CD8-positive, alpha-beta memory T cell (primary cell): ENCODE measurements at regions not wholly inside any gene's neighbourhood (a gene's known extent, or its start where the extent isn't known, plus 50 kb on each side); places are given as distances from the start of the nearest gene placed in this dataset.
A peak's percentile ranks its signal among the peaks of the same experiment; 100 is the strongest.
"Not testable (repeated sequence)": the region's sequence is repeated elsewhere in the genome, so short reads cannot be mapped to it uniquely, and the experiment has no call there.

Experiments used
- CTCF ChIA-PET: fragments of 350-600 bp; sonication (Branson Sonifier 250); formaldehyde crosslinking; loops from one replicate; lab custom pipeline; 2021; ENCODE audit warnings: antibody characterized with exemption; lab: Charles Lee
- POLR2A ChIA-PET: fragments of 350-600 bp; sonication (Branson Sonifier 250); formaldehyde crosslinking; loops from one replicate; lab custom pipeline; 2021; ENCODE audit warnings: antibody characterized with exemption; lab: Charles Lee
- DNase-seq, 5 donors: peaks; one replicate each; pipeline versions ENCODE4 v3.0.0 to v3.0.0-alpha.2; 2020 to 2022; ENCODE audit warnings: mixed read lengths in 1 of 5
- H3K27ac ChIP-seq: one replicate; pipeline ENCODE4 v1.7.0; 2013; ENCODE audit warnings: low read depth, mild to moderate bottlenecking, low read length, moderate library complexity
- H3K27me3 ChIP-seq: 2 replicates; pipeline ENCODE4 v1.7.0; 2013; ENCODE audit warnings: low read length, mild to moderate bottlenecking; ENCODE audit not compliant: insufficient read depth, poor library complexity, severe bottlenecking
- H3K36me3 ChIP-seq: 2 replicates; pipeline ENCODE4 v1.7.0; 2013; ENCODE audit warnings: mild to moderate bottlenecking, low read length, moderate library complexity; ENCODE audit not compliant: insufficient read depth
- H3K4me1 ChIP-seq: 2 replicates; pipeline ENCODE4 v1.7.0; 2013; ENCODE audit warnings: mild to moderate bottlenecking, low read length, moderate library complexity; ENCODE audit not compliant: insufficient read depth
- H3K4me3 ChIP-seq: 2 replicates; pipeline ENCODE4 v1.7.0; 2013; ENCODE audit warnings: mild to moderate bottlenecking, low read length
- H3K9me3 ChIP-seq: 2 replicates; pipeline ENCODE4 v1.7.0; 2013; ENCODE audit warnings: mild to moderate bottlenecking, low read length
- H3K27ac Mint-ChIP-seq, 8 donors: one replicate each; pipeline ENCODE4 v1.8.0; 2020 to 2021; ENCODE audit warnings: mixed read lengths in 8 of 8, mild to moderate bottlenecking in 6 of 8, inconsistent platforms in 3 of 8, moderate library complexity in 3 of 8
- H3K27me3 Mint-ChIP-seq, 2 donors: one replicate each; pipeline ENCODE4 v1.8.0; 2020 to 2021; ENCODE audit warnings: mixed read lengths in 2 of 2, mild to moderate bottlenecking in 1 of 2, moderate library complexity in 1 of 2
- H3K36me3 Mint-ChIP-seq, 3 donors: one replicate each; pipeline ENCODE4 v1.8.0; 2020 to 2021; ENCODE audit warnings: mixed read lengths in 3 of 3, inconsistent platforms in 1 of 3, mild to moderate bottlenecking in 1 of 3
- H3K4me1 Mint-ChIP-seq, 3 donors: one replicate each; pipeline ENCODE4 v1.8.0; 2020 to 2021; ENCODE audit warnings: mixed read lengths in 3 of 3, inconsistent platforms in 1 of 3, mild to moderate bottlenecking in 1 of 3
- H3K4me3 Mint-ChIP-seq, 7 donors: one replicate each; pipeline ENCODE4 v1.8.0; 2020 to 2021; ENCODE audit warnings: mixed read lengths in 7 of 7, mild to moderate bottlenecking in 6 of 7, moderate library complexity in 4 of 7, inconsistent platforms in 2 of 7
- H3K9me3 Mint-ChIP-seq, 5 donors: one replicate each; pipeline ENCODE4 v1.8.0; 2020 to 2022; ENCODE audit warnings: mixed read lengths in 5 of 5, mild to moderate bottlenecking in 3 of 5, moderate library complexity in 2 of 5, inconsistent platforms in 1 of 5

DNA sequence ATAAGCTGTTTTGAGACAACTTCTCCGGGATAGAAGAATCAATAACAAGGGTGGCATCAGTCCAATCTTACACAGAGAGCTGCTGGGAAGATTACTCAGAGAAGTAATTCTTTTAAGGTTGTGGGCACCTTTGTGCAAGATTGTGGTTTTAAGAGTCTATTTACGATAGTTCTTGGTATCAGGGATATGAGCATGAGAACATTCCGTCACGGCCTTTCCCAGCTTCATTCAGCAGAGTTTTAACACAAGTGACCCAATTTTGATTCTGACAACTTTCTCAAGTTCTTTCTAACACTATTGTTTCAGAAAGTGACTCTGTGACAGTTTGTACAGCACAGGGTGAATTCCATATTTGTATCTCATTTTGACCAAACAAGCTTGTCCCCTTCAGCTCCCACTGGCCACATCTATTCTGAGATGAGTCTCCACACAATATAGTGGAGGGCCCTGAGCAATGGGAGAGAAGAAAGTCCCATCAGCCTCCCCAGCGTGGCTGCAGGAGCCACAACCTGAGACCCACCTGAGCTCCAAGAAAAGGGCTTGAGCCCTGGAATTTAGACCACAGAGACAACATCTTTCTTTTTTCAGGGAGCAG lies 869.2 kb downstream of the TMEM121 start:
- Mint-ChIP-seq H3K27me3 (peaks cover 15 to 28% of the 10 kb centered on the region in 2 donors), H3K27ac (peak overlapping the region in 7 of 8 donors; percentile 64 to 93 (median 84)), H3K9me3 (no peaks in the 10 kb centered on the region), H3K36me3 (no peaks in the 10 kb centered on the region), H3K4me3 (peak overlapping the region in 5 of 7 donors; percentile 10 to 66 (median 51)), H3K4me1 (peaks cover 34 to 45% (median 43%) of the 10 kb centered on the region in 3 donors)
- ChIA-PET CTCF (interaction anchor here (1.4 to 1.5 kb wide), 2 partner anchors 22 to 26 kb away, joined by 3 to 4 read pairs; no protein-coding TSS in a partner anchor), POLR2A (no interaction called here)
- Histone ChIP-seq H3K4me3 (no peak overlapping the region), H3K27me3 (no peaks in the 10 kb centered on the region), H3K27ac (no peak overlapping the region), H3K9me3 (no peaks in the 10 kb centered on the region), H3K36me3 (no peaks in the 10 kb centered on the region), H3K4me1 (peaks cover 22% of the 10 kb centered on the region)
- no peak for DNase-seq

DNA sequence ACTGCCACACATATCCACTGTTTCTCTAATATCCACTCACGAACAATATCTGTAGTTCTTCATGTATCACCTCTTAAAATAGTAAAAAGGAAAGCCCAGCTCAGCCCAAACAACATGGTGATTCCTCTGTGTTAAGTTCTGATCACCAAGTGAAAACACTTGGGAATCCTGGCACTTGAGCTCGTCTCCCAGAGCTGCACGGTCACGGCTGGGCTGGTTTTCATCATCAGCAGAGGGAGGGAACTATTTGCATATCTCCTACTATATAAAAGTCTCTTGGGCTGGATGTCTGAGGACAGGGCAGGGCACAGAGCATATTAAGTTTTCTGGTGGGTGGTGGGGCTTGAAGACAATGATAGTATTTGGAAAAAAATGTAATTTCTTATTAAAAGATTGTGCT lies 870.6 kb downstream of the TMEM121 start:
- Histone ChIP-seq H3K9me3 (no peaks in the 10 kb centered on the region), H3K36me3 (no peaks in the 10 kb centered on the region), H3K27ac (no peak overlapping the region), H3K27me3 (no peaks in the 10 kb centered on the region), H3K4me1 (peaks cover 22% of the 10 kb centered on the region), H3K4me3 (peak overlapping the region; percentile 15)
- Mint-ChIP-seq H3K4me1 (peaks cover 28 to 43% (median 41%) of the 10 kb centered on the region in 3 donors), H3K27ac (peak overlapping the region; percentile 10 to 88 (median 70)), H3K36me3 (no peaks in the 10 kb centered on the region), H3K27me3 (peaks cover 9 to 17% of the 10 kb centered on the region in 2 donors), H3K9me3 (no peaks in the 10 kb centered on the region), H3K4me3 (peak overlapping the region in 6 of 7 donors; percentile 7 to 74 (median 48))
- POLR2A ChIA-PET, result no interaction called here
- CTCF ChIA-PET, result no interaction called here
- no peak for DNase-seq

DNA sequence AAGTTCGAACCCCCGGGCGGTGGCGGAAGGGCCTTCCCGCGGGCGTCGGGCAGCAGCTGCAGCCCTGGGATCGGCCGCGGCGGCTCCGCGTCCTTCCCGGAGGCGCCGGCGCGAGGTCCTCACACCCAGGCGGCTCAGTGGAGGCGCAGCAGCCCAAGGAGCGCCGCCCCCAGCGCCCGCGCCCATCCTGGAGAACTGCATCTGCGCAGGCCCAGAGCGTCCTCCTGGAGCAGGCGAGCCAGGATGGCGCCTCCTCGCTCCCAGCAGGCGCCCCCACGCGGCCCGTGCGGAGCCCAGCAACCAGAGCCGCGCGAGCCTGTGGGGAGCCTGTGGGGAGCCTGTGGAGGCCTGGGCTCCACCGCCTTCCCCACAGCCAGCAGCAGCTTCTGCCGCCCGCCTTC lies 872.5 kb downstream of the TMEM121 start:
- H3K36me3 ChIP-seq, H3K27me3 Mint-ChIP-seq, H3K9me3 ChIP-seq, H3K36me3 Mint-ChIP-seq, POLR2A ChIA-PET, H3K27ac ChIP-seq, H3K27me3 ChIP-seq, H3K9me3 Mint-ChIP-seq, CTCF ChIA-PET, H3K4me3 ChIP-seq, H3K27ac Mint-ChIP-seq: not testable (repeated sequence)
- peak in 3 of 5 donors; percentile 34 to 56 (median 49) for DNase-seq
- H3K4me1 ChIP-seq, result peaks cover 22% of the 10 kb centered on the region
- Mint-ChIP-seq H3K4me1 (peaks cover 28 to 41% (median 39%) of the 10 kb centered on the region in 3 donors), H3K4me3 (peak overlapping the region in 6 of 7 donors; percentile 74 to 84 (median 79))

- H3K27me3 ChIP-seq, H3K4me3 Mint-ChIP-seq, H3K27ac Mint-ChIP-seq, H3K9me3 Mint-ChIP-seq, H3K27ac ChIP-seq, CTCF ChIA-PET, DNase-seq, POLR2A ChIA-PET, H3K4me1 ChIP-seq, H3K36me3 Mint-ChIP-seq, H3K27me3 Mint-ChIP-seq, H3K9me3 ChIP-seq, H3K4me3 ChIP-seq, H3K36me3 ChIP-seq: not testable (repeated sequence)
- H3K4me1 Mint-ChIP-seq, result peaks cover 16 to 22% (median 20%) of the 10 kb centered on the region in 3 donors
These were observed 874.9 kb downstream of the TMEM121 start for GRCh38 chr14:106401316-106401715.

DNA sequence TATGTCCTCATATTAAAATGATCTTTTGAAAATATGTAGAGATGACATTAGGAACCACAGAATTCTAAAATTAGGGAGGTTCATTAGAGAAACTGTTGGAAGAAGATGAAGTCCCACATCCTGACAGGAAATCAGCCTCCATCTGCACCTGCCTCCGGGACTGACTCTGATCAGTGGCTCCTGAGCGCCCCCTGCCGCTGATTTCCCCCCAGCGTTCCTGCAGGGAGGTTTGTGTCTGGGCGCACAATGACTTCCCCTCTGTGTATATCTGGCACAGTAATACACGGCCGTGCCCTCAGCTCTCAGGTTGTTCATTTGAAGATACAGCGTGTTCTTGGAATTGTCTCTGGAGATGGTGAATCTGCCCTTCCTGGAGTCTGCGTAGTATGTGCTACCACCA lies 883.8 kb downstream of the TMEM121 start:
- H3K4me3 ChIP-seq, H3K36me3 ChIP-seq, H3K27me3 ChIP-seq, H3K4me1 ChIP-seq, H3K27ac Mint-ChIP-seq, H3K4me3 Mint-ChIP-seq, H3K9me3 ChIP-seq, H3K4me1 Mint-ChIP-seq, DNase-seq, H3K9me3 Mint-ChIP-seq, H3K27me3 Mint-ChIP-seq, H3K27ac ChIP-seq, POLR2A ChIA-PET, H3K36me3 Mint-ChIP-seq: not testable (repeated sequence)
- CTCF ChIA-PET, result interaction anchor here (1.2 to 3.3 kb wide), 3 partner anchors 11 to 108 kb away, joined by 3 to 19 read pairs (median 4); no protein-coding TSS in a partner anchor

- H3K27ac ChIP-seq, result no peak overlapping the region
- H3K4me1 Mint-ChIP-seq, result peaks cover 0 to 6% (median 1%) of the 10 kb centered on the region in 3 donors
- H3K27me3 ChIP-seq, result no peaks in the 10 kb centered on the region
- no peaks in the 10 kb centered on the region for H3K36me3 ChIP-seq
- no peak overlapping the region for H3K4me3 ChIP-seq
- H3K36me3 Mint-ChIP-seq, result no peaks in the 10 kb centered on the region
- H3K9me3 Mint-ChIP-seq, result no peaks in the 10 kb centered on the region
- H3K9me3 ChIP-seq, result no peaks in the 10 kb centered on the region
- peaks cover 0 to 6% of the 10 kb centered on the region in 2 donors for H3K27me3 Mint-ChIP-seq
- POLR2A ChIA-PET, result no interaction called here
- no peak for DNase-seq
- CTCF ChIA-PET, result no interaction called here
- H3K4me1 ChIP-seq, result no peaks in the 10 kb centered on the region
- no peak overlapping the region for H3K4me3 Mint-ChIP-seq
- H3K27ac Mint-ChIP-seq, result no peak overlapping the region
These were observed 888.1 kb downstream of the TMEM121 start for GRCh38 chr14:106414464-106414863.

GRCh38 chr14:106417224-106418049 lies 891.1 kb downstream of the TMEM121 start:
- CTCF ChIA-PET, result interaction anchor here (0.7 to 2.9 kb wide), 13 partner anchors 9 to 114 kb away, joined by 3 to 8 read pairs (median 4); no protein-coding TSS in a partner anchor
- peak overlapping the region in 2 of 8 donors; percentile 56 to 90 for H3K27ac Mint-ChIP-seq
- no peaks in the 10 kb centered on the region for H3K36me3 ChIP-seq

DNA sequence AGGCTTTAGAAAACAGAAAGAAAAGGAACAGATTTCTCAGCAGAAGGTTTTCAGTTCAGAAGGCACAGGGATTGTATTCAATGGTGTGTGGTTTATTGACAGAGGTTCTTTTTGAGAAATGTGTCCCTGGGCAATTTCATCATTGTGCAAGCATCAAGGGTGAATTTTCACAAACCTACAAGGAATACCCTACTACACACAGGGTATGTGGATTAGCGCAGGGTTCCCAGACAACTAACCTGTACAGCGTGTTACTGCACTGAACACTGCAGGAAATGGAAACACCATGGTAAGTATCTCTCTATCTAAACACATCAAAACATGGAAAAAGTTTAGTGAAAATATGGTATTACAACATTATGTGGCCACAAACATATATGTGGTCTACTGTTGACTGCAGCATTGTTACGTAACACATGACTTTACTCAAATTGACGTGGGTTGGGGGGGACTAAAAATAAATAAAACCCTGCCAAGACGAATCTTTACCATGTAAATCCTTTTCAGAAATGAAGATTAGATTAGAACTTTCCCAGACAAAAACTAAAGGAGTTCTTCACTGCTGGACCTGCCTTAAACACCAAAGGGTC lies 893.1 kb downstream of the TMEM121 start:
- POLR2A ChIA-PET, result no interaction called here
- H3K9me3 Mint-ChIP-seq, result no peaks in the 10 kb centered on the region
- H3K27ac Mint-ChIP-seq, result no peak overlapping the region
- DNase-seq, result no peak
- no peaks in the 10 kb centered on the region for H3K27me3 ChIP-seq
- no peak overlapping the region for H3K4me3 ChIP-seq
- no peaks in the 10 kb centered on the region for H3K9me3 ChIP-seq
- no peaks in the 10 kb centered on the region for H3K4me1 ChIP-seq
- H3K27ac ChIP-seq, result no peak overlapping the region
- H3K36me3 ChIP-seq, result no peaks in the 10 kb centered on the region
- H3K36me3 Mint-ChIP-seq, result no peaks in the 10 kb centered on the region
- H3K4me1 Mint-ChIP-seq, result peaks cover 0 to 2% (median 0%) of the 10 kb centered on the region in 3 donors
- CTCF ChIA-PET, result no interaction called here
- H3K27me3 Mint-ChIP-seq, result peaks cover 13 to 19% of the 10 kb centered on the region in 2 donors
- H3K4me3 Mint-ChIP-seq, result no peak overlapping the region

More at GRCh38 chr14:106417224-106418049, 891.1 kb downstream of the TMEM121 start:
- Histone ChIP-seq H3K4me1 (no peaks in the 10 kb centered on the region), H3K4me3 (no peak overlapping the region), H3K27ac (no peak overlapping the region), H3K9me3 (no peaks in the 10 kb centered on the region), H3K27me3 (no peaks in the 10 kb centered on the region)
- no peaks in the 10 kb centered on the region for H3K36me3 Mint-ChIP-seq
- H3K4me3 Mint-ChIP-seq, result peak overlapping the region in 2 of 7 donors; percentile 59 to 84
- H3K4me1 Mint-ChIP-seq, result peaks cover 0 to 2% (median 0%) of the 10 kb centered on the region in 3 donors
- POLR2A ChIA-PET, result no interaction called here
- peak; percentile 70 to 83 (median 74) for DNase-seq
- H3K27me3 Mint-ChIP-seq, result peaks cover 6 to 14% of the 10 kb centered on the region in 2 donors
- H3K9me3 Mint-ChIP-seq, result no peaks in the 10 kb centered on the region
